Calu3 (cell line): ENCODE measurements at regions not wholly inside any gene's neighbourhood (a gene's known extent, or its start where the extent isn't known, plus 50 kb on each side); places are given as distances from the start of the nearest gene placed in this dataset.

Experiments
- BruUV-seq: library from RNA; stranded (reverse); fragments of 400-500 nt; replicated peaks from 2 replicates; lab custom pipeline; 2021; lab: Mats Ljungman, UMichigan
- CTCF ChIA-PET: fragments of 300-600 bp; sonication (Branson Sonifier 250); formaldehyde crosslinking; loops from one replicate; lab custom pipeline; 2022; ENCODE audit warnings: antibody characterized with exemption; lab: Charles Lee
- DNase-seq: peaks from one replicate; pipeline ENCODE4 v3.0.0; 2022
- H3K27ac Mint-ChIP-seq: one replicate; pipeline ENCODE4 v1.8.0; 2022; ENCODE audit warnings: mixed read lengths; ENCODE audit not compliant: unreplicated experiment
- H3K27me3 Mint-ChIP-seq: one replicate; pipeline ENCODE4 v1.8.0; 2022; ENCODE audit warnings: mixed read lengths; ENCODE audit not compliant: unreplicated experiment
- H3K36me3 Mint-ChIP-seq: one replicate; pipeline ENCODE4 v1.8.0; 2022; ENCODE audit warnings: mild to moderate bottlenecking, moderate library complexity, mixed read lengths; ENCODE audit not compliant: insufficient read depth, unreplicated experiment
- H3K4me1 Mint-ChIP-seq: one replicate; pipeline ENCODE4 v1.8.0; 2022; ENCODE audit warnings: mild to moderate bottlenecking, low read depth, mixed read lengths; ENCODE audit not compliant: unreplicated experiment
- H3K4me3 Mint-ChIP-seq: one replicate; pipeline ENCODE4 v1.8.0; 2022; ENCODE audit warnings: mild to moderate bottlenecking, low read depth, moderate library complexity, mixed read lengths; ENCODE audit not compliant: unreplicated experiment
- H3K9me3 Mint-ChIP-seq: one replicate; pipeline ENCODE4 v1.8.0; 2022; ENCODE audit warnings: low read depth, mixed read lengths; ENCODE audit not compliant: unreplicated experiment
- CTCF ChIP-seq: fragments of 200-600 bp; IDR thresholded peaks from one replicate; pipeline ENCODE4 v1.8.0; 2022; ENCODE audit warnings: antibody characterized with exemption; ENCODE audit not compliant: unreplicated experiment
- intact Hi-C: fragments of 100-400 bp; cut with micrococcal nuclease; formaldehyde crosslinking; loops from one replicate; pipeline ENCODE4 v1.10.0; 2022; ENCODE audit not compliant: unreplicated experiment

- Mint-ChIP-seq H3K4me1 (peaks cover 32% of the 10 kb centered on the region), H3K4me3 (no peak overlapping the region)
Observed at GRCh38 chr11:26025676-26026075, 306.3 kb upstream of the ANO3 start.

GRCh38 chr11:26026078-26026477 lies 305.9 kb upstream of the ANO3 start:
- no peak for TF ChIP-seq CTCF
- intact Hi-C loops, result no loop called here
- peaks cover 2% of the 10 kb centered on the region for H3K9me3 Mint-ChIP-seq
- peaks cover 28% of the 10 kb centered on the region for H3K4me1 Mint-ChIP-seq
- no TSS peak for BruUV-seq
- no peak for DNase-seq
- peaks cover 6% of the 10 kb centered on the region for H3K36me3 Mint-ChIP-seq
- H3K27ac Mint-ChIP-seq, result no peak overlapping the region
- H3K4me3 Mint-ChIP-seq, result no peak overlapping the region
- H3K27me3 Mint-ChIP-seq, result no peaks in the 10 kb centered on the region
- CTCF ChIA-PET, result no interaction called here

More at GRCh38 chr11:26025676-26026075, 306.3 kb upstream of the ANO3 start:
- Mint-ChIP-seq H3K27ac (no peak overlapping the region), H3K9me3 (peaks cover 2% of the 10 kb centered on the region), H3K27me3 (no peaks in the 10 kb centered on the region), H3K36me3 (peaks cover 6% of the 10 kb centered on the region)
- CTCF ChIA-PET, result no interaction called here
- intact Hi-C loops, result no loop called here
- no TSS peak for BruUV-seq
- DNase-seq, result no peak
- no peak for TF ChIP-seq CTCF

- intact Hi-C loops, result no loop called here
Observed at GRCh38 chr11:26027887-26028286, 304.0 kb upstream of the ANO3 start.

GRCh38 chr11:26028393-26028911 lies 303.5 kb upstream of the ANO3 start:
- H3K4me1 Mint-ChIP-seq, result peaks cover 21% of the 10 kb centered on the region
- DNase-seq, result no peak
- H3K4me3 Mint-ChIP-seq, result no peak overlapping the region
- CTCF ChIA-PET, result interaction anchor here (0.7 to 1.2 kb wide), 3 partner anchors 19 to 223 kb away, joined by 3 to 5 read pairs (median 3); no protein-coding TSS in a partner anchor
- H3K27ac Mint-ChIP-seq, result peak overlapping the region; percentile 51
- peaks cover 2% of the 10 kb centered on the region for H3K9me3 Mint-ChIP-seq
- intact Hi-C loops, result no loop called here
- H3K27me3 Mint-ChIP-seq, result no peaks in the 10 kb centered on the region
- BruUV-seq, result no TSS peak
- no peak for TF ChIP-seq CTCF
- peaks cover 6% of the 10 kb centered on the region for H3K36me3 Mint-ChIP-seq

More at GRCh38 chr11:26027887-26028286, 304.0 kb upstream of the ANO3 start:
- DNase-seq, result no peak
- no TSS peak for BruUV-seq
- H3K4me1 Mint-ChIP-seq, result peaks cover 21% of the 10 kb centered on the region
- H3K27ac Mint-ChIP-seq, result peak overlapping the region; percentile 51
- H3K36me3 Mint-ChIP-seq, result peaks cover 6% of the 10 kb centered on the region
- no peaks in the 10 kb centered on the region for H3K27me3 Mint-ChIP-seq
- H3K9me3 Mint-ChIP-seq, result peaks cover 2% of the 10 kb centered on the region
- CTCF ChIA-PET, result interaction anchor here (0.9 to 1.2 kb wide), 2 partner anchors 46 to 223 kb away, joined by 3 read pairs; no protein-coding TSS in a partner anchor
- no peak overlapping the region for H3K4me3 Mint-ChIP-seq
- TF ChIP-seq CTCF, result no peak
